DMS53 treated with DMSO at 0.1 percent for 48 hours (cell line): ENCODE measurements at regions not wholly inside any gene's neighbourhood (a gene's known extent, or its start where the extent isn't known, plus 50 kb on each side); places are given as distances from the start of the nearest gene placed in this dataset.
"Not testable (repeated sequence)": the region's sequence is repeated elsewhere in the genome, so short reads cannot be mapped to it uniquely, and the experiment has no call there.

Source experiments
- DNase-seq: peaks from one replicate; lab custom pipeline; 2025; ENCODE audit not compliant: unreplicated experiment; lab: John Stamatoyannopoulos, UW

- DNase-seq = no peak
Measured at GRCh38 chr6:23696992-23697391, 429.0 kb upstream of the NRSN1 start.

- DNase-seq = no peak
Measured at GRCh38 chr6:23704479-23705052, 421.4 kb upstream of the NRSN1 start.

GRCh38 chr6:23705697-23706096 lies 420.3 kb upstream of the NRSN1 start:
- no peak for DNase-seq

- no peak for DNase-seq
Measured at GRCh38 chr6:23712756-23713155, 413.3 kb upstream of the NRSN1 start.

- DNase-seq = no peak
Measured at GRCh38 chr6:23713211-23713610, 412.8 kb upstream of the NRSN1 start.

GRCh38 chr6:23728707-23729106 lies 397.3 kb upstream of the NRSN1 start:
- peak; percentile 5 for DNase-seq

- no peak for DNase-seq
Measured at GRCh38 chr6:23731609-23732008, 394.4 kb upstream of the NRSN1 start.

- DNase-seq = no peak
Measured at GRCh38 chr6:23732521-23732920, 393.5 kb upstream of the NRSN1 start.

GRCh38 chr6:23735151-23735550 lies 390.9 kb upstream of the NRSN1 start:
- DNase-seq = no peak

- no peak for DNase-seq
Measured at GRCh38 chr6:23736577-23736976, 389.4 kb upstream of the NRSN1 start.

- DNase-seq = no peak
Measured at GRCh38 chr6:23747239-23747638, 378.8 kb upstream of the NRSN1 start.

- DNase-seq = no peak
Measured at GRCh38 chr6:23752414-23752813, 373.6 kb upstream of the NRSN1 start.

- DNase-seq = no peak
Measured at GRCh38 chr6:23754197-23754596, 371.8 kb upstream of the NRSN1 start.

GRCh38 chr6:23775127-23775526 lies 350.9 kb upstream of the NRSN1 start:
- DNase-seq = no peak

- DNase-seq = no peak
Measured at GRCh38 chr6:23783901-23784300, 342.1 kb upstream of the NRSN1 start.

- no peak for DNase-seq
Measured at GRCh38 chr6:23784301-23784919, 341.6 kb upstream of the NRSN1 start.

GRCh38 chr6:23790756-23791155 lies 335.3 kb upstream of the NRSN1 start:
- no peak for DNase-seq

GRCh38 chr6:23797041-23797440 lies 329.0 kb upstream of the NRSN1 start:
- DNase-seq = no peak

GRCh38 chr6:23804289-23804688 lies 321.7 kb upstream of the NRSN1 start:
- not testable (repeated sequence) for DNase-seq

GRCh38 chr6:23821141-23821540 lies 304.9 kb upstream of the NRSN1 start:
- not testable (repeated sequence) for DNase-seq

- no peak for DNase-seq
Measured at GRCh38 chr6:23823421-23823820, 302.6 kb upstream of the NRSN1 start.

- no peak for DNase-seq
Measured at GRCh38 chr6:23826572-23826971, 299.4 kb upstream of the NRSN1 start.

GRCh38 chr6:23828861-23829260 lies 297.2 kb upstream of the NRSN1 start:
- no peak for DNase-seq
